NCI-H1436 (cell line): ENCODE measurements at regions not wholly inside any gene's neighbourhood (a gene's known extent, or its start where the extent isn't known, plus 50 kb on each side); places are given as distances from the start of the nearest gene placed in this dataset.

Experiments used
- DNase-seq: peaks from one replicate; lab custom pipeline; 2025; lab: John Stamatoyannopoulos, UW

DNA sequence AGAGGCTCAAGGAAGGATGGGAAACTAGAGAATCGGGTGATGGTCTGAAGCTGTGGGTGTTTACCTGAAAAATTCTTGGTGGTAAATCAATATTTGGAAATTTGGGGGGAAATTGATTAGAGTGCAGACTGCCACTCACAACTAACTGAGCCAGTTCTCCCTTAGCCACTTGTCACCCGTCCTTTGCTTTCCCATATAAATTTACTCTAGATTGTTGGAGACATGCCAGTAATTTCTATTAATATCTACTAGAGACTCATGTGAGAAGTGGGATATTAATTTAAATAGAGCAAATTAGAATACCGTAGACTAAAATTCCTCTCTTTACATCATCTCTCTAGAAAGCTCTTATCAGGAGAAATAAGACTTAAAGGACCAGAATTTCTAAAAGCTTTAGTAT is 471.3 kb upstream of the DAB2 start:
- DNase-seq = no peak

DNA sequence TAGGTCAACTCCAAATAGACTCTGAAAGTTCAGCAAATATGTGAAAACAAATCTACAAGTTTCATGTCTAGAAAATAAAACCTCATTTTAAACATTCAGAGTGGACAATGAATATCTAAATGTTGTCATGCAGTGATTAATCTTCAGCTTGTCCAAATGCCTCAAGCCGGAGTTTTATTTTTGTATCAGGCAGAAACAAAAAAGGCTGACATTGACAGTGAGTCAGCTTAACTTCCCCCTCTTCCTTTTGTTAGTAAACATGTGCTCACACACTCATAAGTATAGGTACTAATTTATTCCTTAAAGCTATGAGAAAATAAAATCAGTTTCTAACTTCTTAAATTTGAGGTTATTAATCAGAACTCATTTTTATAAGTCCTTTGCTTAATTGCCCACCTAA is 467.9 kb upstream of the DAB2 start:
- no peak for DNase-seq

DNA sequence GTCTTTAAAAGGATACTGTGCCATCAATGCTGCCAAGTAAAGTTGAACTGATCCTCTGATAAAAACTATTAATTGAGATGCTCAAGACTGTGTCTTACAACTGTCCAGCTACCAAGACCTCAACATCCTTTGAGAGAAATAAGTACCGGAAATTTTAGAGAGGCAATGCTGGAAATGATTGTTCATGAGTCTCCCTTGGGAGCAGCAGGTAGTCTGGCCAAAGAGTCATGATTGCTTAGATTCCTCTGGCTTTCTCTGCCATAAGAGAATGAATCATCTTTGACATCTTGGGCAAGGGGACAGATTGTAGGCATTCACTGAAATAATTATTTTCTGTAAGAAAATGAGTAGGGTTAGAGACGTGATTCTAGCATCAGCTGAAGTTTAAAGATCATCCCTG is 466.6 kb upstream of the DAB2 start:
- DNase-seq = no peak

DNA sequence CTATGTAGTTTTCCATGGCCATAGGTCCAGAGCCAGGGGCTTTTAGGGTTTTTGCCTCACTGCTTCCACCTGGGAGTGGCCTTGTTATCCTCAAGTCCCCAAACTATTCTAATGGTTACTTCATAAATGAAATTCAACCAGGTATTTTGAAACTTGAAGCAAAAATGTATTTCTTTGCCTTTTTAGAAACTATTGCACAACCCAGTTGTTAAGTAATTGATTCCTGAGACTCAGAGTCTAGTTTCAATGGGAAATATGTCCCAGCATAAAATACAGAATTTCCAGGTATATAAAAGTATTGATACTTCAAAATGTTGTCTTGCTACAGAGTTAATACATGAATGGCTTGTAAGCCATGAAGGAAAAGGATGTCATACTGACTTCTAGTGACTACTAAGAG is 456.2 kb upstream of the DAB2 start:
- no peak for DNase-seq

DNA sequence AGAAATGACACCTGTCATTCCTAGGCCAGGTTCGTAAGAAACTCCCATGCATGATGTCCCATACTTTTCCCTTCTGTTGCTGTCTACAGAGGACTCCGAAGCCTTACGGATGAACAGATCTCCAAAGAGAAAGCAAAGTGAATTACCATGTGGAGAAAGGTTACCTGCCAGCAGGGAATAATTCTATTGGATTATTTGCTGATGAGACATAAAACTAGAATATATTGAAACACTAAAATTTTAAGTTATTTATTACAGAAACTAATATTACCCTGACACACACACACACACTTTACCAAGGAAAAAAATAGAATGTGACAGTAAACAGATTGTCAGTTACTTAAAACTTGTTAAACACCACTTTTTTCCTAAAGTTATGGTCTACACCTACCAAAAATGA is 452.7 kb upstream of the DAB2 start:
- no peak for DNase-seq

DNA sequence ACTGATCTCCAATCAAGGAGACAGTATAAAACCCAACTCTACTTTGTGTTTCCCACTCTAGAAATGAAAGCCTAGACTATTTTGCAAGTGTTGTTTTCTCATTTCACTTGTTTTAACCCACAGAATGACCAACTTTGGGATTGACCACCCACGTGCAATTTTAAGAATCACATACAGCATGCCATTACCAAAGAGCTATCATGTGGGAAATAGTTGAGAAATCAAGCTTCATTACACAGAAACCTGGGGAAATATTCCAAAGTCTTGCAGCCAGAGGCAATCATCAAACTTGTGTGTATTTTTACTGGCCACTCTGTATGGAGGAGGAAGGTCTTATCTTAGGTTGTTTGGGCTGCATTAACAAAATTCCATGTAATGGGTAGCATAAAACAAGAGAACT is 451.4 kb upstream of the DAB2 start:
- no peak for DNase-seq

DNA sequence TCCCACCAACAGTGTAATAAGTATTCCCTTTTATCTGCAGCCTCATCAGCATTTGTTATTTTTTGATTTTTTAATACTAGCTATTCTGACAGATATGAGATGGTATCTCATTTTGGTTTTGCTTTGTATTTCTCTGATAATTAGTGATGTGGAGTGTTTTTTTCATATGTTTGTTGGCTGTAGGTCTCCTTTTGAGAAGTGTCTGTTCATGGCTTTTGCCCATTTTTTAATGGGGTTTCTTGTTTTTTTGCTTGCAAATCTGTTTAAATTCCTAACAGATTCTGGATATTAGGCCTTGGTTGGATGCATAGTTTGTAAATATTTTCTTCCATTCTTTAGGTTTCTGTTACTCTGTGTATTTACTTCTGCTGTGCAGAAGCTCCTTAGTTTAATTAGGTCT is 445.4 kb upstream of the DAB2 start:
- DNase-seq = no peak

DNA sequence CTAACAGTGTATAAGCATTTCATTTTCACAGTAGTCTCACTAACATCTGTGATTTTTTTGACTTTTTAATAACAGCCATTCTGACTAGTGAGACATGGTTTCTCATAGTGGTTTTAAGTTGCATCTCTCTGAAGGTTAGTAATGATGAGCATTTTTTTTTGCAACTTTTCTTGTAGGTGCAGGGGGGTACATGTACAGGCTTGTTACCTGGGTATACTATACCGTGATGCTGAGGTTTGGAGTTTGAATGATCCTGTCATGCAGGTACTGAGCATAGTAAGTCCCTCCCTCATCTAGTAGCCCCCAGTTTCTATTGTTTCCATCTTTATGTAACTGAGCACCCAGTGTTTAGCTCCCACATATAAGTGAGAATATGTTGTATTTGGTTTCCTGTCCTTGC is 444.6 kb upstream of the DAB2 start:
- no peak for DNase-seq

DNA sequence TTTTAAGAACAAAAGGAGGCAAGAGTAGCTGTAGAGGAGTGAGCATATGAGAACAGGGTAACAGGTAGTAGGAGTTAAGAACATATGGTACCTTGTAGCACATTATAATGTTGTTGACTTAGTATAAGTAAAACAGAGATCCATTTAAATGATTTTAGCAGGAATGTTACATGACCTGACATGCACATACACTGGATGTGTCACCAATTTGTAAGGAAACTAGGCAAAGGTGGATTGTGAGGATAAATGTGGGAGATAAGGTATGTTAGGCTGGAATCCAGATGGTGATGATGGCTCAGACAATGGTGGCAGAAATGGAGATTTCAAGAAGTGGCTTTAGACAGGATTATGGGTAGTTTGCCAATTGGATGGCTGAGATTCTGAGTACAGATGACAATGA is 443.1 kb upstream of the DAB2 start:
- DNase-seq = no peak

DNA sequence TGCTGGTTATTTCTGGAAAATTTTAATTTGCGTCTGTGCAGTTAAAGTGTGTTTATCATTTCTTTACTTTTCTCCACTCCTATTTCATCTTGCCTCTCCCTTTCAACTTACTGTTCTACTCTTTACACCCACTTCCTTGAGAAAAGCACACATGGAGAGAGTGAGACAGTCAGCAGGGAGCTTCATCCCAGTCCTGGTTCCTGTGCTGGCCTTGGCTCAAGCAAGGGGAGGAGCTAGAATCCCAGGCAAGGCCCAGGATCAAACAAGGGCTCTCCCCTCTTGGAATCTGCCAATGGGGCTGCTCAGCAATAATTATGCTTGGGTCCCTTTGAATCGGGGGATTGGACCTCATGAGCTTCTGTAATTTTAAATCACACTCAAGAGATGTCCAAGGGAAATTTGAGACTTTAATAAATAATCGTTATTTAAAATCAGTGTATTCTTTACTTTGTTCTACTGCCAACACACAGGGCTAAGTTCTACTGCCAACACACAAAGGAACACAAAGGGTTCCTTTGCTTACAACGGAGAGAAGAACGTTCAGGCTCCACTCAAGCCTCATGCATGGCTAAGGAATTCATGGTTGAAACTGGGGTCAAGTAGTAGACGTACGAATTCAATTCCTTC is 439.3 kb upstream of the DAB2 start:
- DNase-seq = no peak

DNA sequence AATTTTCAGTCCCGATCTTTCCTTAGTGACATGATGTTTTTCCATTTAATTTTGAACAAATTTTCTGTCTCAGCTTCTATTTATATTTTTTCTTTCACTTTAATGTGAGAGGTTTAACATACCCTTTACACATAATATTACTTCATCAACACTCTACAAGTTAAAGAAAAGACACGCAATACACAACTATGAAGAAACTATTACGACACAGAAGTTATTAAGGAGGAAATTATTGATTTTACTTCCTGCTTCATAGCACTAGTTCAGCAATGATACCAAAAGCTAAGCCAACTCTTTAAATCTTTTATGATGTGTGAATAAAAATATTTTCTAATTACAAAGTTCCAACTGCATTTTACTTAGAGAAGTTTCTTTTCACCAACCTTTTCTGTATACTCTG is 432.3 kb upstream of the DAB2 start:
- DNase-seq = no peak

DNA sequence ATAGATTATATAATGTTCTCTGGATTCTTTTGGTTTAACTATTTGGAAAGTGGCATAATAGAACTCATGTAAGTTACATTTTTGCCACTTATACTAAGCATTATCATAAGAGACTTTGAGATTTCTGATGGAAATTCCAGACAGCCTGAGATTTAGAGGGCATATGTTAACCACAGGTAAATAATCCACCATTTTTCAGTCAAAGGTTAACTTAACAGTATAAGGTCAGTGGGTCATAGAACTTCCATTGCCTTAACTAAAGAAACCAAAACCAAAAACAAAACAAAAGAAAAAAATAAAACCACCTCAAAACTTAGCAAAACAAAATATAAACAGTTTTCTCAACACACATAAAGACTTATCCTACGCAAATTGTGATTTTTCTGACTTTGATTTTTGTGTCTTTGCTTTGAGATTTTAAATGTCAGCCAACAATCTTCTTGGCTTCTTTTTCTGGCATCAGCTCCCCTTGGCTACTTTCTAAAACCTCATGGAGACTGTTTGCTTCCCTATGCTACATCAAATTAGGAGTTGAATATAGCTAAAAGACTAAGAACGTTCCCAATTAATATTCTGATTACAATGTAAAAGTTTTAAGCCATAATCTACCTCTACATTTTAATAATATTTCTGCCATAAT is 430.1 kb upstream of the DAB2 start:
- no peak for DNase-seq

DNA sequence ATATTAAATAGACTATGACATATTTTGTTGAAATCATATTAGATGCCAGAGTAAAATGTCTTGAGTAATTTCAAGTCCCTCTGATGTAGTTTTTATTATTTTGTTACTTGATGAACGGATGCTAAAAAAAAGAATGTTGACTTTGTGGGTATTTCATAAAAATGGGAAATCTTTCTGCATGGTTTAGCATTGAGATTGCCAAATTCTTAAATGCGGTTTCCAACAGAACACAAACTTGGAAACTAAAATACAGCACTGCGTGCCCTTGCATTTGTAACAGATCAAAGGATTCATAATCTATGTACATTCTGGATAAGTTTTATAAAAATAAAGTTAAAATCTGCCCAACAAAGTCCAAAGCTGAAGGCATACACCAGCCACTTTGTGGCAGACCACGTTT is 425.5 kb upstream of the DAB2 start:
- no peak for DNase-seq

DNA sequence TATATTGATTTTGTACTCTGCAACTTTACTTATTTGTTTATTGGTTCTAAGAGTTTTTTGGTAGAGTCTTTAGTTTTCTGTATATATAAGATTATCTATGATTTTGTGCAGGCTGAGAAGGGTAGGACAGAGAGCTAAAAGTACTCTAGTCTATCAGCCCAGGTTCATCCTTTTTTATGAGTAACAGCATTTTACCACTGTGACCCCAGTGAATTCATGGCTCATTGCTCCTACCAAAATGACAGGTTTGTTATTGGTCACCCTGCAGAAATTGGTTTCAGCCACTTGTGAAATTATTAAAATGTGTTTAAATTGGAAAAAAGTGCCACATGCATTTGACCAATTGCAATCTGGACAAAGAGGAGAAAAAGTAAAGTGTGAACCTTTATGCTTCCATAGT is 421.4 kb upstream of the DAB2 start:
- no peak for DNase-seq

DNA sequence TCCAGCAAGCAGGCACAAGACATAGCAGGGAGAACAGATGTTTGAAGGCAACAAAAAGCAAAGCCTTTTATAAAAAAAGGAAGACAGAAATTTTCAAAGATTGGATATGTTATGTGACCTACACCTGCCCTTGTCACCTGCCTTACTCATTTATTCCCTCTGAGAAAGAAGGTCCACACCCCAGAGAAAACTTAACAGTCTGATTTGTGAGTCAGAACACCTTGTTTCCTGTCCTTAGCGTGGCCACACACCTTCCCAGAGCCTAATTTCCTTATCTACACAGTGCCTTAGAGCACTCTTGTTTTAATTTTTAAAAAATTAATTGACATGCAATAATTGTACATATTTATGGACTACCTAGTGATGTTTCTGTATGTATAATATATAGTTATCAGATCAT is 419.0 kb upstream of the DAB2 start:
- no peak for DNase-seq

DNA sequence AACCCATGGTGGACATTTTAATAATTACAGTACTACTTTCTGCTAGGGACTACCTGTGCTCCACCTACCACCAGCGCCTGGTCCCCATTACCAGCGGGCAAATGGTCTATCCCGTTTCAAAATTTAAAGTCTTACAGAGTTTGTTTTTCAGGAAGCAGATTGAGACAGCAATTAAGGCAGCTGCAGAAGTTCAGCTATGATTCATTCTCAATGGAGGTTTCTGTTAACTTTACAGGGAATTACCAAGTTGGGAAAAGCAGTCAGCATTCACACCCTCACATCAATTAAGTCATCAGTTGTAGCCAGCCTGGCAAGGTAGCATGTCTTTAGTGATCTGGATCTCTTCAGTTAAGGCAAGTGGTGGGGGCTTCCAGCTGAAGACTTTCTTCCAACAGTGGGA is 410.6 kb upstream of the DAB2 start:
- no peak for DNase-seq

DNA sequence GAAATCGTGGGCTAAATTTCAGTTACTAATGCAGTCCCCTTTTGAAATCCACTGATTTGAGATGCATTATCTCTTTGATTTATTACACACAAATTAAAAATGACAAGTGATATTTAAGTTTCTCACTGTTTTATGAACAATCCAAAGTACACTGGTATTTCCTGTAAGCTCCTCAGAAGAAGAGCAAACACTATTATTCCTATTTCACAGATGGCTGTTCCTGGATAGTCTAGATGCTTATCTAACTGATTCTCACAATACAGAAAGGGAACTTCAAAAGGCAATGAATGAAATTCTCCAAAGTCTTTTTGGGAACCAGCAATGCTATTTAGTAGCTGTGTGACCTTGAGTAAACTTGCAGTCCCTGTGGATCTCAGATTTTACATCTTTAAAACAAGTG is 404.7 kb upstream of the DAB2 start:
- no peak for DNase-seq

DNA sequence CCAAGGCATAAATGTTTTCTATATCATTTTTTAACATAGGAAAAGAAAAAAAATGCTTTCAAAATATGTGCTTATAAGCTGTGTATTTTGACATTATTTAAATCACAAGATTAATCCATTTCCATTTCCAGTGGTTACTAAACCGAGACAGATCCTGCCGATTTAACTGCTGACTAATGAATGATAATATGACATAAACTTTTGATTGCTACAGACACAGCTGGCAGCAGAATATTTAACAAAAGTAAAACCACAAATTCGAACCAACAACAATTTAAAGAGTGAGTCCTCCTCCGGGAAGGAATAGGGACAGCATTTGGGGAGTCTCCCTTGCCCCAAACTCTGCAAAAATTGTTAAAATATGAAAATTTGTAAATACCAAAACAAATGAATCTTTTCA is 401.3 kb upstream of the DAB2 start:
- no peak for DNase-seq

DNA sequence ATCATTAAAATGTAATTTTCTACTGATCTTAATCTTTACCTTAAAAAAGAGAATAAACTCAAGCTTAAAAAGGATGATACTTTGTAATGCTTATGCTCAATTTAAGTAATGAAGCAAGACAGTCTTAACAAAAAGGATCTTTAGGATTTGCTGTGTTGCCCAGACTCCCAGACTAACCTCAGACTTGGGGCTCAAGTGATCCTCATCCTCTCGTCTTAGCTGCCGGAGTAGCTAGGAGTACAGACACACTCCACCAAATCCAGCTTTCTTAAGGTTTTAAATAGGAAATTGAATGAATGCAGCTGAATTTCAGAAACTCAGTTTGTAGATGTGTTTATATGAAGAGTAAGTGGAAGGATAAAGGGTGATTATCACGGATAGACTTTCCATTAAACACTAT is 400.5 kb upstream of the DAB2 start:
- DNase-seq = no peak

DNA sequence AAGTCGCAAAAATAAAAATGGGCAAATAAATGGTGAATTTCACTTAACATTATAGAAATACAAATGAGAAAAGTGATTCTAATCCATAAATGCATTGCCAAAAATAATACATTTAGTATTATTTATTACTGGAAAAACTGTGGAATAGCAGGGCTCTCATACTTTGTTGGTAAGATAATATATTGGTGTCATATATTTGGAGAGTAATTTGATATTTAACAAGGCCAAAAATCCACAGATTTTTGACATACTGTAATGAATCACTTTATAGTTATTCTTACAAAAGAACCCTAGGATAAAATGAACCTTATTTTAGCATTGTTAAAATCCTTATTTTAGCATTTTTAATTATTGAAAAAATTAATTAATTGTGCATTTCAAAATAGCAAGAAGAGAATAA is 397.2 kb upstream of the DAB2 start:
- DNase-seq = no peak

DNA sequence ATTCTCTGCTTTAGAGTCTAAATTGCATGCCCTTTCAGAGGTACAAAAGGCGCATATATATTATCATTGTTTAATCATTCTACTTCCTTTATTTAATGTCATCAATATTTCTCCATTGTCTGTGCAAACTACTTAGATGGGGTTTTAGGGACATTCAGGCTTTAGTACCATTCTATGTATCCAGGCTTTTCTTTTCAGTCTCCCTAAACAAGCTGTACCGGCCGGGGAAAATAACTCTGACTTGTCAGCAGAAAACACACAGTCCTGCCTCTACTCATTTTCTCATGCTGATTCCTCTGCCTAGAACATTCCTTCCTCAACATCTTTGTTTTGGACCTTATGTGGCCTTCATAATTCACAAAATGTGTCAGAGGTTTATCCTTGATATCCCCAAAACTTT is 392.1 kb upstream of the DAB2 start:
- no peak for DNase-seq

DNA sequence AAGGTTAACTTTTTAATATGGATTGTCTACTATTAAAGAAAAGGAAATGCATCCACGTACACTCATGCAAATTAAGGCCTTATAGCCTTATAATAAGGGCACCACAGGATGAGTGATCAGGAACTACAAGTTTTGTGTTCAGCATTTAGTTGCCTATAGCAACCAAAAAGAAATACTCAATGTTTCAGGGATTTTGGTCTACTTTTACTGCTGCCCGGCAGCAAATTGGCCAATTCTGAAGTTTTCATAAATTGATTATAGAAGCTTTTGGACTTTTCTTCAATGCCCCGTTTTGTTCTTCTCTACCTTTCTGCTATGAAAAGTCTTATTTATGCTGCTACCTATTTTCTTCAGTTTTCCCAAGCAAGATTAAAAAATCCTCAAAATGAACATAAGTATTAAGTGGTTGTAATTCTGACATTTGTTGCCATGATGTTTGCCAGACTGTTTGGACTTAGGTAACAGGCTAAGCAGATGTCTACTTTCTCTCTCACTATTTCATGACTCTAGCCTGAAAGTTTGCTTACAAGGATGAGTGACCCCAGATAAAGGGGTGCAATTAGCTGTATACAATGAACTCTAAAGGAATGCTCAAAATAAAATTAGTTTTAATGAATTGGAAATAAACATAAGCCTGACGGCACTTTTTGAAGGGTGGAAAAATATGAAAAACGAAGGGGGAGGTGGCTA is 391.5 kb upstream of the DAB2 start:
- no peak for DNase-seq

DNA sequence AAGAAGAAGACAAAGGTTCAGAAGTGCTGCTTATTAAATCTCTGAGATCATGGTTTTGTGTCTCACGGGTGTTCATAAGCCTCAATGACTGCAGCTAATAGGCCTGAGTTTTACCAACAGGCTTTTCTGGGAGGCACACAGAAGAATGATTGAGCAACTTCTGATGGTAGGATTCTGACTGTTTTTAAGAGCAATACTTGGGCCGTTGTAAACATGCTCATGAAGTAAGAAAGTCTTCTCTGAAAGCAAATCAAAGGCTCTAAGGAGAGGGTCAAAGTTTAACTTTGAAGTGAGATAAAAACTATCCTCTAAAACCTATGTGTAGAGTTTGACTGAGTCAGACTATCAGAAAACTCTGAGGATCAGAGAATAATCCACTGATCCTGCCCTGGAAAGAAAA is 390.9 kb upstream of the DAB2 start:
- no peak for DNase-seq

DNA sequence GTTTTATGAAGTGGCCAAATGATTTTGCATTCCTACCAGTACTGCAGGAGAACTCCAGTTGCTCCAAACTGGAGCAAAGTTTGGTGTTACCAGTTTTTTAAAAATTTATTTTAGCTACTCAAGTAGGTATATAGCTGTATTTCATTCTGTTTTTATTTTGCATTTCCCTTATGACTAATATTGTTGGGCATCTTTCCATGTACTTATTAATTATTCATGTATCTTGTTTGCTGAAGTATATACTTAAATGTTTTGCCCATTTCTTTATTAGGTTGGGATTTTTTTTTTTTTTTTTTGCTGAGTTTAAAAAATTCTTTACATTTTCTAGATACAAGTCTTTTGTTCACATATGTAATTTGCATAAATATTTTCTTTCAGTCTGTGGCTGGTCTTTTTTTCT is 386.6 kb upstream of the DAB2 start:
- no peak for DNase-seq
